Hematopoietic multipotent progenitor cell treated with erythropoietin and hydrocortisone succinate and interleukin-3 and kit ligand, for 6 days (in vitro differentiated cells): ENCODE measurements at regions not wholly inside any gene's neighbourhood (a gene's known extent, or its start where the extent isn't known, plus 50 kb on each side); places are given as distances from the start of the nearest gene placed in this dataset.
A peak's percentile ranks its signal among the peaks of the same experiment; 100 is the strongest.

Source experiments
- DNase-seq: peaks from one replicate; pipeline ENCODE4 v3.0.0-alpha.2; 2015

- DNase-seq = no peak
These were observed 122.9 kb upstream of the GRAMD2B start for GRCh38 chr5:126300293-126300692.

GRCh38 chr5:126301056-126301455 lies 122.2 kb upstream of the GRAMD2B start:
- no peak for DNase-seq

- no peak for DNase-seq
These were observed 113.3 kb upstream of the GRAMD2B start for GRCh38 chr5:126309860-126310259.

GRCh38 chr5:126311766-126312165 lies 111.4 kb upstream of the GRAMD2B start:
- no peak for DNase-seq

- DNase-seq = no peak
These were observed 107.9 kb upstream of the GRAMD2B start for GRCh38 chr5:126315341-126315740.

- no peak for DNase-seq
These were observed 90.9 kb upstream of the GRAMD2B start for GRCh38 chr5:126332326-126332725.

GRCh38 chr5:126334760-126335159 lies 88.4 kb upstream of the GRAMD2B start:
- no peak for DNase-seq

- DNase-seq = no peak
These were observed 87.3 kb upstream of the GRAMD2B start for GRCh38 chr5:126335886-126336285.

- DNase-seq = no peak
These were observed 84.6 kb upstream of the GRAMD2B start for GRCh38 chr5:126338635-126339034.

GRCh38 chr5:126339215-126339805 lies 83.9 kb upstream of the GRAMD2B start:
- peak; percentile 85 for DNase-seq

GRCh38 chr5:126341906-126342630 lies 81.1 kb upstream of the GRAMD2B start:
- DNase-seq = no peak

GRCh38 chr5:126348855-126349635 lies 74.2 kb upstream of the GRAMD2B start:
- no peak for DNase-seq

GRCh38 chr5:126351153-126351552 lies 72.1 kb upstream of the GRAMD2B start:
- no peak for DNase-seq

GRCh38 chr5:126354012-126354857 lies 69.0 kb upstream of the GRAMD2B start:
- DNase-seq = peak; percentile 81

- no peak for DNase-seq
These were observed 68.1 kb upstream of the GRAMD2B start for GRCh38 chr5:126354858-126355731.

GRCh38 chr5:126355940-126356339 lies 67.3 kb upstream of the GRAMD2B start:
- DNase-seq = no peak

- DNase-seq = no peak
These were observed 65.4 kb upstream of the GRAMD2B start for GRCh38 chr5:126357585-126358342.

- no peak for DNase-seq
These were observed 64.7 kb upstream of the GRAMD2B start for GRCh38 chr5:126358525-126358924.

GRCh38 chr5:126359884-126360283 lies 63.3 kb upstream of the GRAMD2B start:
- no peak for DNase-seq

- DNase-seq = no peak
These were observed 62.7 kb upstream of the GRAMD2B start for GRCh38 chr5:126360467-126360866.

- DNase-seq = no peak
These were observed 59.6 kb upstream of the GRAMD2B start for GRCh38 chr5:126363658-126364057.
